DMS 273 (cell line): ENCODE measurements at regions not wholly inside any gene's neighbourhood (a gene's known extent, or its start where the extent isn't known, plus 50 kb on each side); places are given as distances from the start of the nearest gene placed in this dataset.
A peak's percentile ranks its signal among the peaks of the same experiment; 100 is the strongest.

Experiments used
- DNase-seq: peaks from one replicate; lab custom pipeline; 2025; ENCODE audit not compliant: unreplicated experiment; lab: John Stamatoyannopoulos, UW

- DNase-seq = peak; percentile 58
Measured at GRCh38 chr18:25005541-25006403, 346.2 kb downstream of the ZNF521 start.

DNA sequence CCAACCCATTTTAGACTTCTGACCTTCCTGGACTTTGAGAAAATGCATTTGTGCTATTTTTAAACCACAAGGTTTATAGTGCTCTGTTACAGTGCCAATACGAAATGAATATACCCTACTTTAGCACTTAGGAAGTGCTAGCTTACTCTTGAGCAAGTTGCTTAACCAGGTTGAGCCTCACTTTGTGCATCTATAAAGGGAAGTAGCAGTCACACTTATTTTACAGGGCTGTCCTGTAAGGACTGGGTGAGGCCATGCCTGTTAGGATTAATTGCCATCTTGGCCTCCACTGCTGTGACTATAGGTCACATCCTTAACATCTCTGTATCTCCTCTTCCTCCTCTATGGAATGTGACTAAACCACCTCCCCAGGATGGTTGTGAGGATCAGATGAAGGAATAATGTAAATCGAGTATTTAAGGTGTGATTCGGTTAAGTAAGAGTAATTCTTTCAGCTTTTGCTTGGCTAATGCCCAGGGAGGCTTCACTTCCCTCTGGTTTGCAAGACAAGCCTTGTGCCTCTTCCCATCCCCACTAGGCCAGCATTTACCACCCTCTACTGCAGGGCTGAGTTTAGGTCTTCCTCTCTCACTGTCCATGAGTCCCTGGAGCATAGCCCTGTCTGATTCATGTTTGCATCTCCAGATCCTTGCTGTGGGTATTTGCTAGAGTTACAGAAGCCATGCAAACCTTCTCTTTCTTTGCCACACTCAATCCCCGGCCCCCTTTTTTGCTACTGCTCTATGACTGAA lies 341.2 kb downstream of the ZNF521 start:
- DNase-seq = no peak
